Stimulated activated naive CD4-positive, alpha-beta T cell (primary cell): ENCODE measurements at regions not wholly inside any gene's neighbourhood (a gene's known extent, or its start where the extent isn't known, plus 50 kb on each side); places are given as distances from the start of the nearest gene placed in this dataset.
"Not testable (repeated sequence)": the region's sequence is repeated elsewhere in the genome, so short reads cannot be mapped to it uniquely, and the experiment has no call there.

Experiments used
- DNase-seq, 6 experiments: peaks; one replicate each; lab custom pipeline; 2025; lab: John Stamatoyannopoulos, UW

DNA sequence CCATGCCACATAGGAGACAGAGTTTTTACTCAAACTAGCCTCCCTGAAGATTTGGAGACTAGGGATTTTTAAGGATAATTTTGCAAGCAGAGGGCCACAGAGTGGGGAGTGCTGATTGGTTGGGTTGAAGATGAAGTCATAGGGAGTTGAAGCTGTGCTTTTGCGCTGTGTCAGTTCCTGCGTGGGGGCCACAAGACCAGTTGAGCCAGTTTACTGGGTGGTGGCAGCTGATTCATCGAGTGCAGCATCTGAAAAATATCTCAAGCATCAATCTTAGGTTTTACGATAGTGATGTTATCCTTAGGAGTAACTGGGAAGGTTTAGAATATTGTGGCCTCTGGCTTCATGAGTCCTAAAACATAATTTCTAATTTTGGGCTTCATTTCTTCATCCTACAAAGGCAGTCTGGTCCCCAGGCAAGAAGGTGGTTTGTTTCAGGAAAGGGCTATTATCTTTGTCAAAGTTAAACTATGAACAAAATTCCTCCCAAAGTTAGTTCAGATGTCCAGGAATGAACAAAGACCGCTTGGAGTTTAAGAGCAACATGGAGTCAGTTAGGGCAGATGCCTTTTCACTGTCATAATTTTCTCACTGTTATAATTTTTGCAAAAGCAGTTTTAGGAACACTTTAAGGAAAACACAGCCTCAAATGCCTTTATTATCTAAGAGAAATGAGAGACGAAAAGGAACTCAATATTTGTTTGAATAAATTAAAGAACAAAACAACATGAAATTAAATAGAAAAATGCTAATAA is 960.8 kb upstream of the PRKX start:
- no peak for DNase-seq

DNA sequence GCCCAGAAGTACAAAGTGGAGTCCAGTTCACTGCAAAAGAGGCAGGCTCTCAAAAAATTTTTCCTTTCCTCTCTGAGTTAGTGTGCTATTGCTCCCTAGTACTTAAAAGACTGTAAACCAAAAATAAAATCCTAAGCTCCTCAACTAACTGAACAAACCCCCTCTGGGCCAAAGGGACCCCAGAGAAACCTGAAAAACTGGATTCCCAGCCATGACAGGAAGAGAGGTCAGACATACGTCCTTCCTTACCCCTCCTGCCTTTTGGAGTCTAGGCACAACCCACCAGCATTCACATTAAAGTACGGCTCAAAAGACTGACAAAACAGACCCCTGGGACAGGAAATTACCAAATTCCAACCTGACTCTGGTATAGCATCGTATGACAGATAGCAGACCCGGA is 957.9 kb upstream of the PRKX start:
- no peak for DNase-seq

DNA sequence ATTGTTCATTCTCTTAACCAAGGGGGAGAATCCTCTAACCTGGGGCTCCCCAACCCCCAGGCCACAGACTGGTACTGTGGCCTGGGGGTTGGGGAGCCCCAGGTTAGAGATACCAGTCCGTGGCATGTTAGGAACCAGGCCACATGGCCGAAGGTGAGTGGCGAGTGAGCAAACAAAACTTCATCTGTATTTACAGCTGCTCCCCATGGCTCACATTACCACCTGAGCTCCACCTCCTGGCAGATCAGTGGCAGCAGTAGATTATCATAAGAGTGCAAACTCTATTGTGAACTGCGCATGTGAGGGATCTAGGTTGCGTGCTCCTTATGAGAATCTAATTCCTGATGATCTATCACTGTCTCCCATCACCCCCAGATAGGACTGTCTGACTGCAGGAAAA is 957.2 kb upstream of the PRKX start:
- DNase-seq: no peak

DNA sequence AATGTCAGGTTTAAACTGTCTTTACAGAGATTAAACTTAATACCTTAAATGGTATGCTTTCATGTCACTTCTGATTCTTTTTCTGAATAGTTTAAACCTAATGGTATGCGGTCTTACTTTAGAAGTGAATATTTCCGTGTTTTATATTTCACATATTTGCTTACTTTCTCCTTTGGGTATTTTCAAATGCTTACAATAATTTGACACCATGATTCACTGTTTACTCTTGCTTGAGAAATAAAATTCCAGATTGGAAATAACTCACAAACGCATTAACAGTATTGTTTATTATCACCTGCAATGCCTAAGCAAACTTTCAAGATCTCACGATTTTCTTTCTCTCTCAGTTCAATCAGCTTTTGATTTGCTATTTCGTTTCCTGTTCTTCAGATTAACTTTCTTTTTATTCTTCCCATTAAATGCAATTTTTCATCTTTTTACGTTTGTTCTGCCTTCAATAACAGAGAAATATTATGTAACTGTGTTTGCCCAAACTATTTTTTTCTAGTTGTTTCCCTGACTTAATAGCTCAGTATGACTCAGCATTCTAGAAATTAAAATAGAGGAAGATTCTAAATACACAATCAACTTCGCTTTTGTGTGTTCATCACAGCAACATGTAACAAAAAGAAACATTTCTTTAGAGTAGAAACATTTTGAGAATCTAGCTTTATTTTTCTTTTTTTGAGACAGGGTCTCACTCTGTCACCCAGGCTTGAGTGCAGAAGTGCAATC is 955.5 kb upstream of the PRKX start:
- no peak for DNase-seq

DNA sequence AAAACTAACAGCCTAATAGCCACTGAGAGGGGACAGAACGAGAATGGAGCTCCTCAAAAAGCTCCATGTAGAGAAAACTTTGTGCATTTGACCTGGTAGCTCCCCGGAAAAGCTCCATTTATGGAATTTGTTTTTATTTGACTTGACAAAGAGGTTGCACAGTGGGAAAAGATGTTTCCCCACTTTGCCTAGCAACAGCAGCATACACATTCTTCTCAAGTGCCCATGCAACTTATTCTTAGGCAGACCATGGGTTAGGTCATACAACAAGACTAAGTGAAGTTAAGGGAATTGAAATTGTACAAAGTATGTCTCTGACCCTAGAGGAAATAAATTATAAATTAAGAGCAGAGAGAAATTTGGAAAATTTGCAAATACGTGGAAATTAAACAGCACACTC is 949.6 kb upstream of the PRKX start:
- DNase-seq: no peak

DNA sequence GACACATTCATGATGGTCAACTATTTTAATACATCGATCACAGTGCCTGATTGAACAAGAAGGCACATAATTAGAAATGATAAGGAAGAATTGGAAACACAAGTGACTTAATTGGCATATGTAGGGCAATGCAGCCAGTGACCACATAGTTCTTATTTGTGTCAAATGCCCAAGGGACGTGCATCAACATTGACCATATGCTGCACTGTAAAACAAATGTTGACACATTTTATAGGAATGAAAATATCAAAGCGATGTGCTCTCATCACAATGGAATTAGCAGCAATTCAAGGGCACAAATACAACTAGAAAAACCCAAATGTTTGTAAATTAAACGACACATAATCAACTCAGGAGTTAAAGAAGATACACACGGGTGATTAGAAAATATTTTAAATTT is 948.3 kb upstream of the PRKX start:
- DNase-seq: no peak

DNA sequence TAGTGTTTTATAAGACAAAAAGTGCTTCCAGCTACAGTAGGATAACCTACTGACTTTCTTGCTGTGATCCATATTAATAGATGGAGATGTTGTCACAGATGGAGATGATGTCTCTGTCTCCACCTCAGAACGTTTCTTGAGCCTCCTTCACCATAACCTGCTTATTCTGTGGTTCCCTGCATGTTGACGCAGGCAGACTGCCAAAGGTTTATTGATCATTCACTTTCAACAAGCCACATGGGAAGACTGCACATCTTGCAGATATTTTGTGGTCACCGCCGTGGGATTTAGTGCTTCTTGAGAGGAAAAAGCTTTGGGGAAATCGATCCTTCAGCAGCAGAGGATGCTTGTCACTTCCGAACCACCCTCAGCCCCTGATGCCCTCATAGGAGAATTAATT is 943.0 kb upstream of the PRKX start:
- DNase-seq: no peak

DNA sequence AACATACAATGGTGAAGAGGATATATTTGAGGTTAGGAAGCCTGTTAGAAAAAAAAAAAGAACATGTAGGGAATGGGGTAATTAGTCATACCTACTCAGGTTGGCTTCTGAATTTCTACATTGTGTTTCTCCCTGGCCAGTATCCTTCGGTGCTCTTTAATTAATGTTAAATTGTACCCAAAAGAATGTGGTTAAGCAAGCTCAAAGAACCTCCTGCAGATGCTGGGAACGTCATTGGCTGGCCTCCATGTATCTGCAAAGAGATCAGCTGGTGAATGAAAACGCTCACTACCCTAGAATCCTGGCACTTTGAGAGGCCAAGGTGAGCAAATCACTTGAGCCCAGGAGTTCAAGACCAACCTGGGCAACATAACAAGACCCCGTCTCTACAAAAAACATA is 942.3 kb upstream of the PRKX start:
- DNase-seq: no peak

DNA sequence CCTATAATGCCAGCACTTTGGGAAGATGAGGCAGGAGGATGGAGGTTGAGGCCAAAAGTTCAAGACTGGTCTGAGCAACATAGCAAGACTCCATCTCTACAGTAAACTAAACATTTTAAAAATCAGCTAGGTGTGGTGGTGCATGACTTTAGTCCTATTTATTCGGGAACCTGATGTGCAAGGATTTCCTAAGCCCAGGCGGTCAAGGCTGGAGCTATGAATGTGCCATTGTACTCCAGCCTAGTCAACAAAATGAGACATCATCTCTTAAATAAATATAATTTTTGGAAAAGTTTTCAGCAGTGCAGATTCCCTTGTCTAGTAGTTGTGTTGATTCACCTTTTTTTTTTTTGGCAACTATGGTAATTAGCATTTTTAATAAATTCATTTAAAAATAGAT is 928.7 kb upstream of the PRKX start:
- no peak for DNase-seq

DNA sequence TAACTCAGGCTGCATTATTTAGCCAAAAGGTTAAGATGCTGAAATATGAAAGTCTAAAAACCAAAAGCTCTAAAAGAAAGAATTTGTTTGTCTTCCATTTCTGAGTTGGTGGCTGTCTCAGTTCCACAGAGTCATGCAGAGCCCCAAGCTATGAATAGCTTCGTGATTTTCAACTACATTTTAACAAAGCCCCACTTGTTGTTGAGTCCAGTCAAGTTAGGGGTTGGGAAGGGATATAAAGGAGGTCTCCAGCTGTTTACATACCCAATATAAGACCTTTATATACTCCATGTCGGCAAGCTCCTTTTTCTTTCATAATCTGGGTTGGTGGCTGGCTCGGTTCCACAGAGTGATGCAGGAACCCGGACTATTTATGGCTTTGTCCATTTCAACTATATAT is 924.6 kb upstream of the PRKX start:
- no peak for DNase-seq

DNA sequence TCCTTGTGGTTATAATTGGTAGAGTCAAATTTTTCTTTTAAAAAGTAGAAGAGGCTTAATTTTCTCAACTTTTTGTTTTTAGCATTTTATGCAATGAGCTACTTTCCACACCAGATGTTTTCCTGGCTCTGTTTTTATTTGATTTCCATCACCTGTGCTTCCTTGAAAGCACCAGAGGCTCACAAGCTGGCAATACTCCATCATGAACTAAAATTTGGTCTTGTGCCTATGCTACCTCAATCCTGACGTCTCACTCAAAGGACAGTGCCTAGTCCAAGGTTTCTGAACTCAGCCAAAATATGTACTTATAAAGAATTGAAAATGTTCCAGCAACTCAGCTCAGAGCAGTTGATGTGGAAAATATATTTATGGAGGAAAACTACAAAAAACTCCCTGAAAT is 914.0 kb upstream of the PRKX start:
- no peak for DNase-seq

DNA sequence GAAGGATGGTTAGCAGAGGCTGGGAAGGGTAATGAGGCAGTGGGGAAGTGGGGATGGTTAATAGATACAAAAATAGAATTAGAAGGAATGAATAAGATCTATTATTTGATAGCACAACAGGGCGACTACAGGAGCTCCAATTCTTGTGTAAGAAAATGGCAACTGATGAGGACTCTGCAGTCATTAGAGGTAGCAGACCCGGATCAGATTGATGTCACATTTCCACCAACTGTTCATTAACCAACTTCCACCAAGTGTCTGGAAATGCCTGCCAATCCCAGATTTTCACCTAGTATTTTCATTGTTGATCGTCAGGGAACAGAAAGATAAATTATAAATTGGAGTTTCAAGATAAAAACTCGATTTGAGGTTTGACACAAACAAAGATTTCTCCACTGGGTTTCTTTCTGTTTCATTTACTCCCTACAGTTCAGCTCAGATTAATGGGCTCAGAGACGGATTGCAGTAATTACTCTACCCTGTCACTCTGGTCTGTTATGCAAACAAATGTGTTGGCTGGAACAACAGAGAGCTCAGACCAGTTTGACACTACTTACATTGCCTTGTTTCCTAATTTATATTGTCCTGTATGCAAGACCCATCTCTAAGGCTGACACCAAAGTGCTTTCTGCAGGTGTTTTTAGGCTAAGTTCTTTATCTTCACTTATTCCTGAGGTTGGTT is 909.2 kb upstream of the PRKX start:
- DNase-seq: no peak

DNA sequence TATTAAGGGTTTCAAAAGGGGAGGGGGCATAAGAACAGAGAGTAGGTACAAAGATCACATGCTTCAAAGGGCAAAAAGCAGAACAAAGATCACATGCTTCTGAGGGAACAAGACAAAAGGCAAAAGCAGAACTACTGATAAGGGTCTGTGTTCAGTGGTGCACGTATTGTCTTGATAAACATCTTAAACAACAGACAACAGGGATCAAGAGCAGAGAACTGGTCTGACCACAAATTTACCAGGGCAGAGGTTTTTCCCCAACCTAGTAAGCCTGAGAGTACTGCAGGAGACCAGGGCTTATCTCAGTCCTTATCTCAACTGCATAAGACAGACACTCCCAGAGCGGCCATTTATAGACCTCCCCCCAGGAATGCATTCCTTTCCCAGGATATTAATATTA is 900.2 kb upstream of the PRKX start:
- DNase-seq: not testable (repeated sequence)

DNA sequence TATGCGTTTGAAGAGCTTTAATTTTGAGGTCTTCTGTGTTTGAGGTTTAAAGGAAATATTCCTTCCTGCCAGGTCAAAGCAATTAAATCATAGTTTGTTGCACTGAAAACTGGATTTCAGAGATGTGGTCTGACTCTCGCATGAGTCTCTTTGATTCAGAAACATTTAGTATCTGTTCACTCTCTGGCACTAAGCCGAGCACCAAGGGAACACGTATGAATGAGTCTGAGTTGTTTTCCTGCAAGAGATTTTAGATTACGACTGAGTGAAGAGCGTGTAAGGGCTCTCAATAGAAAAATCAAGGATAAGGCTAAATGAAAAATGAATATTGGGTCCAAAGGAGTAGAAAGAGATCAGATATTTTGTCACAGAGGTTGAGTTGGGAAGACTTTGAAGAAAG is 875.4 kb upstream of the PRKX start:
- DNase-seq: no peak

DNA sequence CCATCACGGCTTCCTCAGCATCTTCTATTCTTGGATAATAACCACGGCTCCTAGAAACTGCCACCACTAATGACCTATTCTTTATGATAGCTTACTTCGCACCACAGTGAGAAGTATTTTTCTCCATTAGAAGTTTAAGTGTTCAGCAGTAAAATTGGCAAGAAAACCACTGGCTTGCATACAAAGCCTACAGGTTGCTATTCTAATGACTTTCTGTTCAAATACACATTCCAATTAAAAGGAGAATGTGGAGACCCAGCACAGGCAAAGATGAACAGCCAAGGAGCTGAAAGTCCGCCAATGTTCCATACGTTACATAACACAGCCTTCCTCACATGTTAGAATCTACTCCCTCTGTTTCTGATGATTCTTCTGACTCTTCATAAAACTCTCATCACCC is 875.0 kb upstream of the PRKX start:
- no peak for DNase-seq

DNA sequence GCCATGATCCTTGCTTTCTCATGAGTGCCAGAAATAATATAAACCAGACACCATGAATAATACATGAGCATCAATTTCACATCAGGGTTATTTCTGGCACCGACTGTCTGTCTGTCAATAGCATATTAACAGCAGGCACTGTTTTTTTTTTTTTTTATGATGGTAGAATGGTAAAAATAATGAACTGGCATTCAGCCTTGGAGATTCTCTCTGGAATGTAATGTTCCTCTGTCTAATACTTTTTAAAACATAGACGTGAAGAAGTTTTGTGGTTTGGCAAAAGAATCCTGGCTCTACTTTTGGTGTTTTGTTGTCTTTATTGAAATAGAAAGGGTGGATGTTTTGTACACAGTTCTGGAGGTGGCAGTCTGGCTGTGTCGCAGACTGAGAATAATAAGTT is 874.6 kb upstream of the PRKX start:
- no peak for DNase-seq

DNA sequence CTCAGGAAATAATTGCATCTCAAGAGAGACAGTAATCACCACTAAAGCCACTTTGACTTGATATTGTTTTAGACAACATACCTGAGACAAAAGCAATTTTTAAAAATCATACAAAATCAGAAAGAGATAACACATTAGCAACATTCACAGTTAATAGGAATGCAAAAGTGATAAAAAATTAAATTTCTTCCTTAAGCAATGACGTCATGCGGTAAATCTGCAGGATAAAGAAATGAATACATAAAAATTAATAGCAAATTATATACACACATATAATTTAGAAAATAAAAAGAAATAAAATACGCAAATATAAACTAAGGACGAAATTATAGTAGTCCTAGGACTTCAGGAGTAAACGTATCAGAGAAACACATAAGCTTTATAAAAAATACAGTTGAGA is 866.5 kb upstream of the PRKX start:
- DNase-seq: no peak

DNA sequence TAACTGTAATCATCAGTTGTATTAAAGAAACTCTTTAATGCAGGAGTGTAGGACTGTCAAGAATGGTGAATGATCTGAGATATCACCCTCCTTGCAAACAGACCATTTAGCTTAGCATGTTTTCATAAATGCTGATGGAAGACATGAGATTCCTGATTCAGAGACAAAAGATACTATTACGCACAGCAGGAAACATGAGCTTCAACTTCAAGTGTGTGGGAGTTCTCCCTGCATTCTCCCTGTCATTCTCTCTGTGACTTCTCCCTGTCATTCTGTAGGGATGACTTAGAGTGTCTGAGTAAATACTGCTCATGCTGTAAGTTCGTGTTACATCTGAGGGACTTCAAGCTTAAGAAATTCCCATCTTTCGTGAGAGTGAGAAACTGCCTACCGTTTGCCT is 866.0 kb upstream of the PRKX start:
- DNase-seq: no peak

DNA sequence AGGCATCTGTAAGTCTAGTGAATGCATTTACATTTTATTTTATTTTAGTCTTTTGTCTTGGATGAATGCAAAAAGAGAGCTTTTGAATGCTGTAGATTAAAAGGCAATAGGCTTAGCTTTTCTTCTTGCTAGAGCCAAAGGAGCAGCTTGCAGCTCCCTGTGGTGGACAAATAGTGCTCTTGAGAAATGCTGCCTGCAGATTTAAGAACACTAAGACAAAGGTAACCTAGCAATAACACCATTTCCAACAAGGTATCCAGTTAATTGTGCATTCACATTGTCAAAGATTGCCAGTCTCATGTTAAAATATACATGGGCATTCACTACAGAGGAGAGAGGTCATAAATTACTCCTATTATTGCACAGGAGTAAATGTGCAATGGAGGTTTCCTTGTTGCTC is 859.2 kb upstream of the PRKX start:
- no peak for DNase-seq

DNA sequence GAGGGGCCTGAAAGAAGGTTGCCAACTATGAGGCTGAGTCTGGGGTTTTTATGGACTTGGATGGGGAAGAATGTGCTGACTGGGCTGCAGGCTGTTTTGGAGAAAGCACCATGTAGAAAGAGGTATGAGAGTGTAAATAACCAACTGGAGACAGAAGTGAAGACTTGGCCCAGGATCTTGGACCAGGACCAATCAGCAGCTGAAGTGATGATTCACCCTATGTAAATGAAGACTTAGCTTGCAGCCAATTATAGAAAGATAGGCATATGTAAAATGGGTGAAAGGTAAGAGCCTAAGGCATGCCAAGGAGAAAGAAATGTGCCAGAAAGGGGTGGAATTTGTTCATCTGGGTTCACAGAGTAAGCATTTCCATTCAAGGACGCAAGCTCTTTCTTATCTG is 856.7 kb upstream of the PRKX start:
- no peak for DNase-seq

DNA sequence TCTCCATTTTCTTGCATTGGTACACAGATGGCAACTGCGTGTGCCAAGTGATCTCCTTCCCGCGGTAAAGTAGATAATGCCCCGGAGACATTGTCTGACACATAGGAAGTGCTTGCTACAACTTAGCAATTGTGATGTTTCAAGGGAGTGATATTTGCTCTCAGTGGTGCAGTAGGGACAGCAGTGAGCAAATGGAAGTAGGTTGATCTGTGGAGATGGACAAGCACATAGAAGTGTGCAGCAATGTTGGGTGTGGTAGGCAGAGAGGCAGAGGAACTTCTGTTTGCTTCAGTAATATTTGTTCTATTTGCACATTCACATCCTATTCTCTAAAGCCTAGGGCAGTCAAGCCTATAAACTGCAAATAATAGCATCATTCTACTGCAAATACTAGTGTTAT is 846.7 kb upstream of the PRKX start:
- no peak for DNase-seq

DNA sequence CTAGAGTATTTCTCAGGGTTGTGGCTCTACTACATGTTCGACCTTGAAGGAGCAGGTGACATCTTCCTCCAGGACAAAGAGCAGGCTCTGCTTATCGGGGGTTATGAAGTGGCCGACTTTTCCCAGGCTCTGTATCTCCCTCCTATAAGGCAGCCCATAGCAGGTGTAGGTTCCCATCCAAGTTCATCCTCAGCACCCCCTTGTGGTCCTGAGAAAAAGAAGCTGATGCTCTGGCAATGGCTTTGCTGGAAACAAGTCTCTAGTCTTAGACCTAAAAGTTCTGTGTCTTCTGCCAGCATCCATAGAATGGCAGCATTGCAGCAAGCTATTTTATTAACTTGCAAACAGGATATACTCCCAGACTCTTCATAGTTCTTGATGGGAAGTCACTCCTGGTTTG is 836.6 kb upstream of the PRKX start:
- no peak for DNase-seq

DNA sequence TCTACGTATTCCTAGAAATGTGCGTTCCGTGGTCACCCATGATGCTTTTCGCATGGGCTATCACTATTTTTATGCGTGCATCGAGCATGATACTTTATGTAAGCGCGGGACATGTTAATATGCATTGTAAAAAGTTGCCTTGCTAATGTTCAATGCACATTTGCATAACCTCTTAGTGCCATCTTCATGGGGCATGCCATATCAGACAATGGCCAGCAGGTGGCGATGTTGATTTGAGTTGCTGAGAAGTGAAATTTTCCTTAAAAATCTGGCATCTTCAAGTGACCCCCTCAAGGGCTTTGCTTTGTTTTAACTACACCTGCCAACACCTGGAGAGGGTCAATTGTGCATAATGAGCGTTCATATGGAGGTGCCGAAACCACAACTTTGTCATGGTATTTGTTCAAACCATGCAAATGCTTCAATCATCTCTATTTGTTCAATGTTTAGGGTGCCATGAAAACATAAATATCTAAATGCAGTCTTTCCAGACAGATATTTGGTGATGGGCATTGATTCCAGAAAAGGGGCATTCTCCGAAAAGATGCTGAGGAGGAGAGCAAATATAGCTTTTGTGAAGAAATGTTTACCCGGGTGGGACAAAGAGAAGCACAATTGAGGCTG is 833.9 kb upstream of the PRKX start:
- peak in 3 of 6 experiments; percentile 0 to 29 (median 12) for DNase-seq
